Loucy (cell line): ENCODE measurements at regions not wholly inside any gene's neighbourhood (a gene's known extent, or its start where the extent isn't known, plus 50 kb on each side); places are given as distances from the start of the nearest gene placed in this dataset.

Experiments
- EZH2phosphoT487 ChIP-seq: fragments of 200-600 bp; IDR thresholded peaks from 2 replicates; pipeline ENCODE4 v1.6.1; 2018; ENCODE audit warnings: antibody characterized with exemption, mild to moderate bottlenecking, moderate library complexity, borderline replicate concordance
- TF ChIP-seq, protein P1 (sequence below): fragments of 200-600 bp; sonication (generic); conservative IDR thresholded peaks from 2 replicates; pipeline ENCODE4 v1.5.1; 2014; ENCODE audit warnings: mild to moderate bottlenecking, antibody characterized with exemption, low read length

GRCh38 chrX:55149242-55149641 lies 60.4 kb downstream of the PAGE2 start:
- TF ChIP-seq EZH2phosphoT487, result no peak
- TF ChIP-seq, protein P1, sequence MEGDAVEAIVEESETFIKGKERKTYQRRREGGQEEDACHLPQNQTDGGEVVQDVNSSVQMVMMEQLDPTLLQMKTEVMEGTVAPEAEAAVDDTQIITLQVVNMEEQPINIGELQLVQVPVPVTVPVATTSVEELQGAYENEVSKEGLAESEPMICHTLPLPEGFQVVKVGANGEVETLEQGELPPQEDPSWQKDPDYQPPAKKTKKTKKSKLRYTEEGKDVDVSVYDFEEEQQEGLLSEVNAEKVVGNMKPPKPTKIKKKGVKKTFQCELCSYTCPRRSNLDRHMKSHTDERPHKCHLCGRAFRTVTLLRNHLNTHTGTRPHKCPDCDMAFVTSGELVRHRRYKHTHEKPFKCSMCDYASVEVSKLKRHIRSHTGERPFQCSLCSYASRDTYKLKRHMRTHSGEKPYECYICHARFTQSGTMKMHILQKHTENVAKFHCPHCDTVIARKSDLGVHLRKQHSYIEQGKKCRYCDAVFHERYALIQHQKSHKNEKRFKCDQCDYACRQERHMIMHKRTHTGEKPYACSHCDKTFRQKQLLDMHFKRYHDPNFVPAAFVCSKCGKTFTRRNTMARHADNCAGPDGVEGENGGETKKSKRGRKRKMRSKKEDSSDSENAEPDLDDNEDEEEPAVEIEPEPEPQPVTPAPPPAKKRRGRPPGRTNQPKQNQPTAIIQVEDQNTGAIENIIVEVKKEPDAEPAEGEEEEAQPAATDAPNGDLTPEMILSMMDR, result no peak
